GM18502 (cell line): ENCODE measurements at regions not wholly inside any gene's neighbourhood (a gene's known extent, or its start where the extent isn't known, plus 50 kb on each side); places are given as distances from the start of the nearest gene placed in this dataset.

Experiments
- ATAC-seq: cut with Tn5 transposase; IDR thresholded peaks from one replicate; pipeline ENCODE4 v1.9.1; 2021; ENCODE audit warnings: mild to moderate bottlenecking; ENCODE audit not compliant: unreplicated experiment, poor library complexity

- no peak for ATAC-seq
Observed at GRCh38 chr1:55388960-55389359, 173.8 kb upstream of the USP24 start.

DNA sequence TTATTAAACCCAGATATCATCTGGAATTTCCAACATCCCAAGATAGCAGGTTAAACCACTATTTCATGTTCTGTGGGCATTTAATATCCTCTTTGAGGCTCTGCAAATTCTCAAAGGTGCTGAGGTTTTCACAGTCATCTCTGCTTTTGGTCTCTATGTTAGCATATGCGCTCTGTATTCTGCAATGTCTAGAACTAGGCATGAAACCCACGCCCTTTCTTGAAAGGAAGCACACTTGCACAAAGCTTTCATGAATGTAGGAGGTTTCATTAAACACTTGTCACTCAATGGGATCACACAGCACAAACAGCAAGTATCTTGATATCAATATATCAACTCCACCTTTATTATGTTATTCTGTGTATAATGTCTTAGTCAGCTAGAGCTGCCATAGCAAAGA lies 172.0 kb upstream of the USP24 start:
- ATAC-seq = no peak

- ATAC-seq = no peak
Observed at GRCh38 chr1:55386456-55386855, 171.3 kb upstream of the USP24 start.

DNA sequence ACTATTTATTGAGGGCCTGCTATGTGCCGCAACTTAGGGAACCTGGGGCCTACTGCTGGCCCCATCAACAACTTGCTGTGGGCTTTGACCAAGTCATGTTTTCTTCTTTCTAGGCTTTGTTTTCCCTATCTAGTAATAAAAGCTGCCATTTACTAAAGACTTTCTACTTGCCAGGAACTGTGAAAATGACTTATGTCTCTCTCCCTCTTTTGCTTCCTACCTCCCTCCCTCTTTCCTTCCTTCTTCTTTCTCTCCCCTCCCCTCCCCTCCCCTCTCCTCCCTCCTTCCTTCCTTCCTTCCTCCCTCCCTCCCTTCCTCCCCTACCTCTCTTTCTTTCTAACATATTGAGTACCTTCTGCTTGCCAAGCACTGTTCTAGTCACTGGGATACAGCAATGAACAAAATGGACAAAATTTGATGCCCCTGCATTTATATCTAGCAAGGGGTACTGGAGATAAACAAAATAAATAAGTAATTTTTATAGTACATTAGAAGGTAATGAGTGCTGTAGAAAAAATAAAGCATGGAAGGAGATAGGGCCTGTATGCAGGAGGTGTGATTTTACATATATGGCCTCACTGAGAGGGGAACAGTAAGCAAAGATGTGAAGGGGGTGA lies 170.3 kb upstream of the USP24 start:
- ATAC-seq = no peak

- no peak for ATAC-seq
Observed at GRCh38 chr1:55384637-55385036, 169.5 kb upstream of the USP24 start.

GRCh38 chr1:55382806-55383305 lies 167.7 kb upstream of the USP24 start:
- no peak for ATAC-seq

DNA sequence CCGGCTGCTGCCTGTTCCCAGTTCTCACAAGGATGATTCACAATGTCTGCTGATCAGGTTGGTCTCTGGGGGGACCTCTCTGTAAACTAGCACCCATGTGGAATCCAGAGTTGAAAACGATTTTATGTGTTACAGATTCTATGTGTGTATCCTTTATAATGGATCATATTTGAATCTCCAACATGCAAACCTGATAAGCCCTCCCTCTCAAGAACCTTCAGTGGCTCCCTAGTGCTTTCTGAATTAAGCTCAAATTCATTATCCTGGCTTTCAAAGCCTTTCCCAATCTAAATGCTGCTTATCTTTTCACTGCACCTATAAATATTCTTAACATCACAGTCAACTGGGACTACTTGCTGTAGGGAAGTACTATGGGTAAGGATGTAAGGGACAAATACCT lies 166.8 kb upstream of the USP24 start:
- no peak for ATAC-seq

DNA sequence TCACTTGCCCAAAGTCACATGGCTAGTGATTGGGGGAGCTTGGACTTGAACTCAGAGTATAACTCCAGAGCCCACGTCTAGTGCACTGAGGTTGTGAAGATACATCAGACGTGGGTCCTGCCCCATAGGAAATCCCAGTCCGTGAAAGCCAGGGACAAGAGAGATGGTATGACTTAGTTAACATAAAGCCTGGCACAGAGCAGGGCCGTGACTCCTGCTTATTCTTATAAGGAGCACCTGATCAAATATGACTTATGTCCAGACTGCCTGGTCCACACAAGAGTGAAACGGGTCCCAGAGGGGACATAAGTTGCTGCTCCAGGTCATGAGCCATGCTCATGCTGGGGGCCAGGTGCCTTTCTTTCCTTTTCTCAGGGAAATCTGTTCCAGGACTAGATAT lies 166.3 kb upstream of the USP24 start:
- no peak for ATAC-seq

GRCh38 chr1:55380355-55380970 lies 165.3 kb upstream of the USP24 start:
- ATAC-seq = no peak

- ATAC-seq = no peak
Observed at GRCh38 chr1:55378582-55378981, 163.4 kb upstream of the USP24 start.

DNA sequence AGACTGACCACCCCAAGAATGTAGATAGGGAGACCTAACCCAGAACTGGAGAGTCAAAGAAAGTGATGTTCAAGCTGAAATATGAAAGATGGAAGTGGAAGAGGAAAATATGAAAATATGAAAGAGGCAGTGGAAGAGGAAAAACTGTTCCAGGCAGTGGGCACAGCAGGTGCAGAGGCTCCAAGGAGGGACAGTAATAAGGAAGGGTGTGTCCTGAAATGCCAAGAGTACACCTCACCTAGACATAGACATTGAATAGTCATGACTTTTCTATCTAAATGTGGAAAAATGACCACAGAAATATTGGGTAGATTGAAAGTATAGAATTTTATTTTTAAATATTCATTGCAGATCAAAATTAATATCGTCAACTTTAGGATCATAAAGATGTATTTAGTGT lies 161.7 kb upstream of the USP24 start:
- ATAC-seq = no peak

GRCh38 chr1:55375617-55376258 lies 160.6 kb upstream of the USP24 start:
- no peak for ATAC-seq

DNA sequence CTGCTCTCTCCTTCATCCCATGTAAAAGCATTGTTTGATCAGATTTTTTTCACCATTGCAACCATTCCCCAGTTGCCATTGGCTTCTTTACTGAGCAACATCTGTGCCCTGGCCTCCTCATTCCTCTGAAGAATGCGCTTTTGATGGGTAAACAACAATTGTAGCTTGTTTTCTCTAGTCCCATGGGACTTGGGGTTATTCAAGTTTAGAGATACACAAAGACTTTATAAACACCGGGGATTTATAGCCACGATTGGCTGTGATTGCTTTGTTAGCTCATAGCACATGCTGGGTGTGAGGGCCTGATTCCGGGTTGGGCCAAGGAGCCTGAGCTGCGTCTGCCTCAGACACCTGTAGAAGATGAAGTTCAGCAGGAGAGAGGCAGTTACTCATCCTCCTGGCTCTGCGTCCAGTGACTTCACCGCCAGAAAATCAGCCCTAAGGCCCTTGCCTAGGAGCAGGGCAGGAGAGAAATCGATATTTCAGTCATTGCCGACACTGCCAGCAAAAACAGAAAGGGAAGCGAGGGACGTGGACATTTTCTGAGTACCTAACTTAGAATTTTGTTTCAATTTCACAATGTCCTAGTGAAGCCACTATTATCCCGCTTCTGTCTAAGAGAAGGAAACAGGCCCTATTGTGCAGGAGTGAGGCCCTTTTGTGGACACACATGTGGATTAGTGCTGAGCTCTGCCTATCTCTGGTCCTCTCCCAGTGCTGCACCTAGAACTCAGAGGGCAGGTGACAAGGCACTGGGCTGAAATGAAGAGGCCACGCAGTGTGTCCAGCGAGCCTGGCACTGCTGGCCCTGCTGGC lies 159.8 kb upstream of the USP24 start:
- no peak for ATAC-seq

DNA sequence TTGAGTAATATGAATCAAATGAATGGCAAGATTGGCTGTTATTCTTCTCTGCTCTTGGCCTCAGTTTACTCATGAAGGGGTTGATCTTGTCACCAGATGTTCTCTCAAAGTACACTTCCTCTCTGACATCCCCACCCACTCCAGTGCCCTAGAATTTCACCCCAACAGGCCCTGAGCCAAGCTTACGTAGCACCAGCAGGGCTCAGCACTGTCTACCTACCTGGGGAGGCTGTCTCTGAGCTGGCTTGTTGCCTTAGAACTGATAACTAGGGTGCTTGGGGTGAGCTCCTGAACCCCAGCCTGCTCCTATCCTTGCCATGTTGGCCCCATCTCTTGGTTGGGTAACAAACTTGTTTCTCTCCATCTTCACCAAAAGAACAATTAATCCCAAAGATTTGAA lies 159.1 kb upstream of the USP24 start:
- no peak for ATAC-seq

DNA sequence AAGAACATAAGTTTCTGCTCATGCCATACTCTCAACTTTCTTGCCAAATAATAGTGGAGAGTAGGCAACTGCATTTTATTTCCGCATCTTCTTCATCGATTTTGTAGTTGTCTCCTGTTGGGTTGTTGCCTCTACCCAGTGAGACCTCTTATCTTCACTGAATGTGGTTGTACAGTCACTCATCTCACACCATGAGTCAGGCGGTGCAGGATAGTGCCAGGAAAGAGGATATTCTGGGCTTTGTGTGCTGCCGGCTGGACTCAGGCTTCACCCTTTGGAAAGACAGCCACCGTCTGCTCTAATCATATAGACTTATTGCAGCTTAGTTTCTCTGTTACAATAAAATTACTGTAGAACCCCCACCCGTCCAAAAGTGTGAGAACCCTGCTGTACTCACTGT lies 154.3 kb upstream of the USP24 start:
- no peak for ATAC-seq

GRCh38 chr1:55368698-55369097 lies 153.5 kb upstream of the USP24 start:
- ATAC-seq = no peak

GRCh38 chr1:55367273-55367672 lies 152.1 kb upstream of the USP24 start:
- no peak for ATAC-seq

- no peak for ATAC-seq
Observed at GRCh38 chr1:55364216-55364615, 149.1 kb upstream of the USP24 start.

DNA sequence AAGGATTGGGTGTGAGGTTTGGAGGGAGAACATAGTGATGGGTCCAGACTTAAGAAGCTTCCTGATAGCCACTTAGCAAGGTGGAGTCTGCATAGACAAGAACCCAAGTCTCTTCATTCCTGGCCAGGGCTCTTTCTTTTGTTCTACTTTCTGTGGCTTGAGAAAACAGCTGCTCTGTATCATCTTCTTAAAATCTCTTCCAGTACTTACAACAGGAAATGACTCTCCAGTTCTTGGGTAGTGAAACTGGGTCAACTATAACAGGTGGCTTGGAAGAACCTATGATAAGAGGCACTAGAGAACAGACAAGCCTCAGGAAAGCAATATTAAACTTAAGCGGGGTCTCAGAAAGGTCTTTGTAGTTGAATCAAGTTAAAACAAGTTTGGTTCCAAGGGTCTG lies 148.1 kb upstream of the USP24 start:
- no peak for ATAC-seq

GRCh38 chr1:55362558-55362957 lies 147.4 kb upstream of the USP24 start:
- ATAC-seq = no peak

GRCh38 chr1:55359611-55360010 lies 144.4 kb upstream of the USP24 start:
- ATAC-seq = no peak
